ENCODE measurements at regions not wholly inside any gene's neighbourhood (a gene's known extent, or its start where the extent isn't known, plus 50 kb on each side); places are given as distances from the start of the nearest gene placed in this dataset.
"Not testable (repeated sequence)": the region's sequence is repeated elsewhere in the genome, so short reads cannot be mapped to it uniquely, and the experiment has no call there.

- DNase-seq = no peak
These were observed 138.0 kb upstream of the DNAH14 start for GRCh38 chr1:224791362-224791941.

GRCh38 chr1:224795591-224795990 is 133.9 kb upstream of the DNAH14 start:
- DNase-seq = no peak

GRCh38 chr1:224799083-224799482 is 130.4 kb upstream of the DNAH14 start:
- DNase-seq = no peak

- no peak for DNase-seq
These were observed 128.9 kb upstream of the DNAH14 start for GRCh38 chr1:224800486-224801119.

- no peak for DNase-seq
These were observed 127.5 kb upstream of the DNAH14 start for GRCh38 chr1:224801844-224802490.

- DNase-seq = no peak
These were observed 126.9 kb upstream of the DNAH14 start for GRCh38 chr1:224802617-224803016.

GRCh38 chr1:224804220-224804619 is 125.3 kb upstream of the DNAH14 start:
- no peak for DNase-seq

- no peak for DNase-seq
These were observed 123.6 kb upstream of the DNAH14 start for GRCh38 chr1:224805889-224806288.

- no peak for DNase-seq
These were observed 120.3 kb upstream of the DNAH14 start for GRCh38 chr1:224809137-224809536.

GRCh38 chr1:224809613-224810012 is 119.9 kb upstream of the DNAH14 start:
- no peak for DNase-seq

- DNase-seq = no peak
These were observed 117.9 kb upstream of the DNAH14 start for GRCh38 chr1:224811564-224811963.

GRCh38 chr1:224815647-224816046 is 113.8 kb upstream of the DNAH14 start:
- DNase-seq = no peak

GRCh38 chr1:224816062-224816461 is 113.4 kb upstream of the DNAH14 start:
- no peak for DNase-seq

- no peak for DNase-seq
These were observed 112.1 kb upstream of the DNAH14 start for GRCh38 chr1:224817382-224817781.

GRCh38 chr1:224819861-224820260 is 109.6 kb upstream of the DNAH14 start:
- no peak for DNase-seq

GRCh38 chr1:224820341-224820740 is 109.1 kb upstream of the DNAH14 start:
- DNase-seq = no peak

GRCh38 chr1:224821751-224822150 is 107.7 kb upstream of the DNAH14 start:
- not testable (repeated sequence) for DNase-seq

- no peak for DNase-seq
These were observed 103.9 kb upstream of the DNAH14 start for GRCh38 chr1:224825525-224826000.

GRCh38 chr1:224828691-224829090 is 100.8 kb upstream of the DNAH14 start:
- DNase-seq = no peak

GRCh38 chr1:224831501-224831900 is 98.0 kb upstream of the DNAH14 start:
- no peak for DNase-seq

- DNase-seq = not testable (repeated sequence)
These were observed 89.7 kb upstream of the DNAH14 start for GRCh38 chr1:224839648-224840300.

GRCh38 chr1:224841803-224842202 is 87.7 kb upstream of the DNAH14 start:
- DNase-seq = not testable (repeated sequence)

- DNase-seq = no peak
These were observed 83.2 kb upstream of the DNAH14 start for GRCh38 chr1:224846119-224846907.

All from eye (tissue), 1 donor.